ENCODE measurements at regions not wholly inside any gene's neighbourhood (a gene's known extent, or its start where the extent isn't known, plus 50 kb on each side); places are given as distances from the start of the nearest gene placed in this dataset.

DNA sequence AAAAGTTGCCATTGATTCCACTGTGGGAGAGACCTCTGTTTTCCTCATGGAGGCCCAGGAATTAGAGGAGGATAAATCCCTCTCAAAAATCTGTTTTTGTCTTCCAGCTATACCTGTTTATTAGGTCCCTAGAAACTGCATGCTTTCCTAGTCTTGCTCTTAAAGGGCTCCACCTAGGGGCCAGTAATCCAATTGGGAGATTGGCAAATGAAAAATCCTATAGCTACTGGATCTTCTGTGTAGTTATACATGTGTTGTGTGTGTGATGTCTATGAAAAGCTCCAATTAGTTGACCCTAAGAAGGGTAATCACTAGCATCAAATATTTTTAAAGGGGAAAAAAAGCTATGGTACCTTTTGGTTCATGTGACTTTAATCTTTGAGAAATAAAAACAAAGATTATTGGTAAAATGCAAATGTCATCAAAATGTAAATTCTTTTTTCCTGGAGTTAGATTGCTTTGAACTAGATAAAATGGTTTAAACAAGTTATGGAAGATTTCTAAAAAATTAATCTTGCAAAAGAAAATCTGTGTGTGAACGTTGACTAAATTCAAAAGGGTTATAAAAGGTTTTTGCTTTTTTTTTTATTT is 63.4 kb upstream of the C1QTNF9B start:
- no peak overlapping the region for H3K4me3 ChIP-seq
- H3K27me3 ChIP-seq = no peaks in the 10 kb centered on the region
- no peak overlapping the region for H3K27ac ChIP-seq
- WGBS, 2 donors = 60 to 74% methylated on average over 1 of the region's 1 CpG
- no peaks in the 10 kb centered on the region for H3K9me3 ChIP-seq
- no peaks in the 10 kb centered on the region for H3K36me3 ChIP-seq
- no peak for TF ChIP-seq POLR2A (IDR thresholded peaks at IDR 0.05)
- TF ChIP-seq, protein P1, sequence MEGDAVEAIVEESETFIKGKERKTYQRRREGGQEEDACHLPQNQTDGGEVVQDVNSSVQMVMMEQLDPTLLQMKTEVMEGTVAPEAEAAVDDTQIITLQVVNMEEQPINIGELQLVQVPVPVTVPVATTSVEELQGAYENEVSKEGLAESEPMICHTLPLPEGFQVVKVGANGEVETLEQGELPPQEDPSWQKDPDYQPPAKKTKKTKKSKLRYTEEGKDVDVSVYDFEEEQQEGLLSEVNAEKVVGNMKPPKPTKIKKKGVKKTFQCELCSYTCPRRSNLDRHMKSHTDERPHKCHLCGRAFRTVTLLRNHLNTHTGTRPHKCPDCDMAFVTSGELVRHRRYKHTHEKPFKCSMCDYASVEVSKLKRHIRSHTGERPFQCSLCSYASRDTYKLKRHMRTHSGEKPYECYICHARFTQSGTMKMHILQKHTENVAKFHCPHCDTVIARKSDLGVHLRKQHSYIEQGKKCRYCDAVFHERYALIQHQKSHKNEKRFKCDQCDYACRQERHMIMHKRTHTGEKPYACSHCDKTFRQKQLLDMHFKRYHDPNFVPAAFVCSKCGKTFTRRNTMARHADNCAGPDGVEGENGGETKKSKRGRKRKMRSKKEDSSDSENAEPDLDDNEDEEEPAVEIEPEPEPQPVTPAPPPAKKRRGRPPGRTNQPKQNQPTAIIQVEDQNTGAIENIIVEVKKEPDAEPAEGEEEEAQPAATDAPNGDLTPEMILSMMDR (IDR thresholded peaks at IDR 0.05) = peak; percentile 20 to 68 (median 42)
- peak in 1 of 2 donors; percentile 14 for DNase-seq (ENCODE audit: low spot score in 2 of 2)
- peaks cover 0 to 10% (median 0%) of the 10 kb centered on the region in 4 donors for H3K4me1 ChIP-seq

- Histone ChIP-seq H3K4me1 (peaks cover 0 to 16% (median 5%) of the 10 kb centered on the region in 4 donors), H3K27ac (peak overlapping the region in 1 of 4 donors; percentile 45), H3K4me3 (no peak overlapping the region), H3K27me3 (no peaks in the 10 kb centered on the region), H3K9me3 (no peaks in the 10 kb centered on the region), H3K36me3 (no peaks in the 10 kb centered on the region)
- 81 to 83% methylated on average over 7 of the region's 7 CpGs for WGBS, 2 donors
- no peak for TF ChIP-seq EP300 (IDR thresholded peaks at IDR 0.05)
- TF ChIP-seq, protein P1 (IDR thresholded peaks at IDR 0.05) = no peak
- TF ChIP-seq POLR2A (IDR thresholded peaks at IDR 0.05) = no peak
- no peak for DNase-seq (ENCODE audit: low spot score in 2 of 2)
Measured at GRCh38 chr13:23963184-23963931, 66.1 kb upstream of the C1QTNF9B start.

DNA sequence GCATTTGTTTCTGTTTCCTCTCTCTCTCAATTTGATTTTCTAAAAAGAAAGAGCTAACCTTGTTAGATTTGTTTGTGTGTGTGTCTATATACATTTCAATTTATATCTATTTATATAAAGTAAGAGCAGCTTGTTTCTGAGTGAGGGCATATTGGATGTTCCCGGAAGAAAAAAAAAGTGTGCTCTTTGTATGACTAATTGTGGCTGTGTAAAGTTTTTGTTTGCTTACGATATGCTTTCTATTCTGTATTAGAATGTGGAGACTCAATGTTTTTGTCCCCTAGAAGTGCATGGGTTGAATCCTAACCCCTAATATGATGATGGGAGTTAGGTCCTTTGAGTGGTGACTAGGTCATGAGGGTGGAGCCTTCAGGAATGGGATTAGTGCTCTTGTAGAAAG is 66.6 kb upstream of the C1QTNF9B start:
- no peaks in the 10 kb centered on the region for H3K9me3 ChIP-seq
- 43 to 46% methylated on average over 2 of the region's 2 CpGs for WGBS, 2 donors
- H3K4me3 ChIP-seq = no peak overlapping the region
- peak overlapping the region in 1 of 4 donors; percentile 45 for H3K27ac ChIP-seq
- H3K36me3 ChIP-seq = no peaks in the 10 kb centered on the region
- peaks cover 0 to 16% (median 5%) of the 10 kb centered on the region in 4 donors for H3K4me1 ChIP-seq
- TF ChIP-seq POLR2A (IDR thresholded peaks at IDR 0.05) (no peak), EP300 (IDR thresholded peaks at IDR 0.05) (no peak)
- TF ChIP-seq, protein P1 (IDR thresholded peaks at IDR 0.05) = no peak
- no peaks in the 10 kb centered on the region for H3K27me3 ChIP-seq
- DNase-seq (ENCODE audit: low spot score in 2 of 2) = no peak

GRCh38 chr13:23965346-23965745 is 68.0 kb upstream of the C1QTNF9B start:
- no peaks in the 10 kb centered on the region for H3K27me3 ChIP-seq
- H3K9me3 ChIP-seq = no peaks in the 10 kb centered on the region
- H3K4me1 ChIP-seq = peaks cover 0 to 16% (median 5%) of the 10 kb centered on the region in 4 donors
- H3K27ac ChIP-seq = no peak overlapping the region
- no peak overlapping the region for H3K4me3 ChIP-seq
- no peak for TF ChIP-seq EP300 (IDR thresholded peaks at IDR 0.05)
- TF ChIP-seq POLR2A (IDR thresholded peaks at IDR 0.05) = no peak
- TF ChIP-seq, protein P1 (IDR thresholded peaks at IDR 0.05) = no peak
- no peak for DNase-seq (ENCODE audit: low spot score in 2 of 2)
- H3K36me3 ChIP-seq = no peaks in the 10 kb centered on the region
- WGBS, 2 donors = 64 to 71% methylated on average over 5 of the region's 5 CpGs

DNA sequence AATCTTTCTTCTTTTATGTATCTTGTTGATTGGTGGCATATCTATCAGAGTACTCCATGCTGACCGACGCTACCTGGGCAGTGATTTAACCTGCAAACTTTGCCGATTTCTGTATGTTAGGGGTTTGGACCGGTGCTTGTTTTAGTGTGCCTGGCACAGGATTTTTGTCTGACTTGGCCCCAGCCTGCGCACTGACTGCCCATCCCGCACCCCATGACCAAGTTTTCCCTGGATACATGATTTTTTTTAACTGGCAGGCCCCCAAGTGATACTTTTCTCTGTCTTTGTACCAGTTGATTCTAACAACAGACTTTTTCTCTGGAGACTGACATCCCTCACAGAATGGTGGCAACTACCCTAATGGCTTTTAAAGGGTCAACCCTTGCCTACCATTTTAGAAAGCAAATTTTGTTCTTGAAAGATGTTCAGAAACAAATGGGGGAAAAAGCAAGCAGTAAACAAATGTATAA is 69.0 kb upstream of the C1QTNF9B start:
- WGBS, 2 donors = 57 to 63% methylated on average over 6 of the region's 6 CpGs
- H3K4me1 ChIP-seq = peaks cover 0 to 16% (median 5%) of the 10 kb centered on the region in 4 donors

More for the DNA sequence above, 69.0 kb upstream of the C1QTNF9B start:
- peak overlapping the region in 2 of 4 donors; percentile 26 to 29 for H3K4me3 ChIP-seq
- peak overlapping the region; percentile 25 to 73 (median 67) for H3K27ac ChIP-seq
- DNase-seq (ENCODE audit: low spot score in 2 of 2) = no peak
- H3K27me3 ChIP-seq = no peaks in the 10 kb centered on the region
- no peaks in the 10 kb centered on the region for H3K9me3 ChIP-seq
- no peaks in the 10 kb centered on the region for H3K36me3 ChIP-seq
- TF ChIP-seq EP300 (IDR thresholded peaks at IDR 0.05) (no peak), POLR2A (IDR thresholded peaks at IDR 0.05) (no peak)
- TF ChIP-seq, protein P1 (IDR thresholded peaks at IDR 0.05) = no peak
